ENCODE measurements at regions not wholly inside any gene's neighbourhood (a gene's known extent, or its start where the extent isn't known, plus 50 kb on each side); places are given as distances from the start of the nearest gene placed in this dataset.

DNA sequence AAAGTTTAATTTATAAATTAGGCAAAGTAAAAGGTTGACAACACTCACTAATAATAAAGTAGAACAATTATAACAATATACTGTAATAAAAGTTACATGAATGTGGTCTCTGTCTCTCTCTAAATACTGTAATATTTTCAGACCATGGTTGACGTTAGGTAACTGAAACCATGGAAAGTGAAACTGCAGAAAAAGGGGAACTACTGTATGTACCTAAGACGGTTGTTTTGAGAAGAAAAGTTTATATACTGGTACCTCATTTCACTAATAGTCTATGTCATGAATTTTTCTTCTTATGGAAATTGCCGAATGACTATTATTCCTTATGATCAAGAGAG is 166.7 kb upstream of the ZNF521 start:
- H3K4me2 ChIP-seq (ENCODE audit: low read depth, low read length, poor library complexity, severe bottlenecking) = no peak overlapping the region
- no peaks in the 10 kb centered on the region for H3K79me2 ChIP-seq (ENCODE audit: insufficient read depth, low read length)
- H3K27me3 ChIP-seq (ENCODE audit: insufficient read depth, low read length, poor library complexity, severe bottlenecking) = no peaks in the 10 kb centered on the region
- no peaks in the 10 kb centered on the region for H3F3A ChIP-seq (ENCODE audit: low read depth)
- H4K20me1 ChIP-seq (ENCODE audit: insufficient read depth, low read length, poor library complexity, severe bottlenecking) = no peaks in the 10 kb centered on the region
- H3K9me2 ChIP-seq (replicated peaks; ENCODE audit: low read depth, low read length) = no peaks in the 10 kb centered on the region
- no peaks in the 10 kb centered on the region for H3K4me1 ChIP-seq (ENCODE audit: insufficient read depth, low read length, poor library complexity, severe bottlenecking)
- H2AFZ ChIP-seq (ENCODE audit: low read length) = no peak overlapping the region
- H3K9me3 ChIP-seq (ENCODE audit: insufficient read depth, low read depth, low read length) = no peaks in the 10 kb centered on the region
- no peaks in the 10 kb centered on the region for H3K36me3 ChIP-seq (ENCODE audit: insufficient read depth, low read length)
- H3K4me3 ChIP-seq (ENCODE audit: low read length, poor library complexity, severe bottlenecking) = no peak overlapping the region
- no peak overlapping the region for H3K9ac ChIP-seq (ENCODE audit: low read depth, low read length, poor library complexity, severe bottlenecking)
- no peak for TF ChIP-seq EZH2phosphoT487 (IDR thresholded peaks at IDR 0.05; ENCODE audit: borderline replicate concordance)
- TF ChIP-seq, protein P1, sequence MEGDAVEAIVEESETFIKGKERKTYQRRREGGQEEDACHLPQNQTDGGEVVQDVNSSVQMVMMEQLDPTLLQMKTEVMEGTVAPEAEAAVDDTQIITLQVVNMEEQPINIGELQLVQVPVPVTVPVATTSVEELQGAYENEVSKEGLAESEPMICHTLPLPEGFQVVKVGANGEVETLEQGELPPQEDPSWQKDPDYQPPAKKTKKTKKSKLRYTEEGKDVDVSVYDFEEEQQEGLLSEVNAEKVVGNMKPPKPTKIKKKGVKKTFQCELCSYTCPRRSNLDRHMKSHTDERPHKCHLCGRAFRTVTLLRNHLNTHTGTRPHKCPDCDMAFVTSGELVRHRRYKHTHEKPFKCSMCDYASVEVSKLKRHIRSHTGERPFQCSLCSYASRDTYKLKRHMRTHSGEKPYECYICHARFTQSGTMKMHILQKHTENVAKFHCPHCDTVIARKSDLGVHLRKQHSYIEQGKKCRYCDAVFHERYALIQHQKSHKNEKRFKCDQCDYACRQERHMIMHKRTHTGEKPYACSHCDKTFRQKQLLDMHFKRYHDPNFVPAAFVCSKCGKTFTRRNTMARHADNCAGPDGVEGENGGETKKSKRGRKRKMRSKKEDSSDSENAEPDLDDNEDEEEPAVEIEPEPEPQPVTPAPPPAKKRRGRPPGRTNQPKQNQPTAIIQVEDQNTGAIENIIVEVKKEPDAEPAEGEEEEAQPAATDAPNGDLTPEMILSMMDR (conservative IDR thresholded peaks at IDR 0.05; ENCODE audit: low read length) = no peak

GRCh38 chr18:25517881-25518715 is 166.1 kb upstream of the ZNF521 start:
- no peaks in the 10 kb centered on the region for H3K9me3 ChIP-seq (ENCODE audit: insufficient read depth, low read depth, low read length)
- H2AFZ ChIP-seq (ENCODE audit: low read length) = no peak overlapping the region
- no peak overlapping the region for H3K4me2 ChIP-seq (ENCODE audit: low read depth, low read length, poor library complexity, severe bottlenecking)
- no peak overlapping the region for H3K9ac ChIP-seq (ENCODE audit: low read depth, low read length, poor library complexity, severe bottlenecking)
- H3K36me3 ChIP-seq (ENCODE audit: insufficient read depth, low read length) = no peaks in the 10 kb centered on the region
- no peaks in the 10 kb centered on the region for H3K79me2 ChIP-seq (ENCODE audit: insufficient read depth, low read length)
- no peaks in the 10 kb centered on the region for H3F3A ChIP-seq (ENCODE audit: low read depth)
- TF ChIP-seq EZH2phosphoT487 (IDR thresholded peaks at IDR 0.05; ENCODE audit: borderline replicate concordance) = no peak
- TF ChIP-seq, protein P1 (conservative IDR thresholded peaks at IDR 0.05; ENCODE audit: low read length) = no peak
- H3K27me3 ChIP-seq (ENCODE audit: insufficient read depth, low read length, poor library complexity, severe bottlenecking) = no peaks in the 10 kb centered on the region
- H3K4me3 ChIP-seq (ENCODE audit: low read length, poor library complexity, severe bottlenecking) = no peak overlapping the region
- no peaks in the 10 kb centered on the region for H4K20me1 ChIP-seq (ENCODE audit: insufficient read depth, low read length, poor library complexity, severe bottlenecking)
- no peaks in the 10 kb centered on the region for H3K4me1 ChIP-seq (ENCODE audit: insufficient read depth, low read length, poor library complexity, severe bottlenecking)
- no peaks in the 10 kb centered on the region for H3K9me2 ChIP-seq (replicated peaks; ENCODE audit: low read depth, low read length)

GRCh38 chr18:25516747-25517498 is 165.0 kb upstream of the ZNF521 start:
- Histone ChIP-seq H3K9me2 (replicated peaks; ENCODE audit: low read depth, low read length) (no peaks in the 10 kb centered on the region), H3K36me3 (ENCODE audit: insufficient read depth, low read length) (no peaks in the 10 kb centered on the region), H3K79me2 (ENCODE audit: insufficient read depth, low read length) (no peaks in the 10 kb centered on the region), H3K27me3 (ENCODE audit: insufficient read depth, low read length, poor library complexity, severe bottlenecking) (no peaks in the 10 kb centered on the region), H3K4me1 (ENCODE audit: insufficient read depth, low read length, poor library complexity, severe bottlenecking) (no peaks in the 10 kb centered on the region), H3K4me2 (ENCODE audit: low read depth, low read length, poor library complexity, severe bottlenecking) (no peak overlapping the region), H4K20me1 (ENCODE audit: insufficient read depth, low read length, poor library complexity, severe bottlenecking) (no peaks in the 10 kb centered on the region), H3K4me3 (ENCODE audit: low read length, poor library complexity, severe bottlenecking) (no peak overlapping the region), H3K9me3 (ENCODE audit: insufficient read depth, low read depth, low read length) (no peaks in the 10 kb centered on the region), H3K9ac (ENCODE audit: low read depth, low read length, poor library complexity, severe bottlenecking) (no peak overlapping the region), H2AFZ (ENCODE audit: low read length) (no peak overlapping the region), H3F3A (ENCODE audit: low read depth) (no peaks in the 10 kb centered on the region)
- no peak for TF ChIP-seq EZH2phosphoT487 (IDR thresholded peaks at IDR 0.05; ENCODE audit: borderline replicate concordance)
- TF ChIP-seq, protein P1 (conservative IDR thresholded peaks at IDR 0.05; ENCODE audit: low read length) = no peak

Measured in Loucy (cell line).